H1 (cell line): ENCODE measurements at regions not wholly inside any gene's neighbourhood (a gene's known extent, or its start where the extent isn't known, plus 50 kb on each side); places are given as distances from the start of the nearest gene placed in this dataset.

Source experiments
- CTCF ChIA-PET: fragments of 300-600 bp; sonication (Branson Sonifier 250); formaldehyde crosslinking; loops from one replicate; lab custom pipeline; 2021; ENCODE audit not compliant: partially characterized antibody; lab: Charles Lee
- POLR2A ChIA-PET: fragments of 300-600 bp; sonication (Branson Sonifier 250); formaldehyde crosslinking; loops from one replicate; lab custom pipeline; 2021; ENCODE audit warnings: inconsistent platforms; ENCODE audit not compliant: partially characterized antibody; lab: Charles Lee
- DNase-seq, 2 experiments: peaks; one replicate each; pipeline versions ENCODE4 v3.0.0 to v3.0.0-alpha.2; 2010 to 2022; ENCODE audit warnings: low spot score in 2 of 2, low read depth in 1 of 2, mixed read lengths in 1 of 2
- FAIRE-seq: peaks from 2 replicates; lab custom pipeline; 2011; peaks lifted over from hg19 to GRCh38; lab: Jason Lieb, UNC
- H2AFZ ChIP-seq: 2 replicates; pipeline ENCODE4 v1.8.1; 2012; ENCODE audit warnings: low read length, inconsistent platforms
- H2AK5ac ChIP-seq: 2 replicates; pipeline ENCODE4 v1.6.1; 2013; ENCODE audit warnings: low read depth, low read length
- H2BK120ac ChIP-seq: replicated peaks from 2 replicates; pipeline ENCODE3; 2013; ENCODE audit warnings: low read depth, low read length, inconsistent platforms
- H2BK12ac ChIP-seq: 2 replicates; pipeline ENCODE4 v1.6.1; 2013; ENCODE audit warnings: low read depth, low read length
- H2BK15ac ChIP-seq: 2 replicates; pipeline ENCODE4 v1.6.1; 2013; ENCODE audit warnings: low read length
- H2BK20ac ChIP-seq: 2 replicates; pipeline ENCODE4 v1.6.1; 2013; ENCODE audit warnings: low read length
- H2BK5ac ChIP-seq: 2 replicates; pipeline ENCODE4 v1.6.1; 2013; ENCODE audit warnings: low read depth, low read length
- H3K14ac ChIP-seq: 2 replicates; pipeline ENCODE4 v1.6.1; 2013; ENCODE audit warnings: inconsistent platforms; ENCODE audit not compliant: insufficient read length
- H3K18ac ChIP-seq: 2 replicates; pipeline ENCODE4 v1.6.1; 2013; ENCODE audit warnings: low read length; ENCODE audit errors: extremely low read depth
- H3K23ac ChIP-seq: 2 replicates; pipeline ENCODE4 v1.6.1; 2013; ENCODE audit warnings: inconsistent platforms; ENCODE audit not compliant: insufficient read length
- H3K23me2 ChIP-seq: 2 replicates; pipeline ENCODE4 v1.6.1; 2013; ENCODE audit warnings: low read depth, low read length
- H3K27ac ChIP-seq: 2 replicates; pipeline ENCODE4 v1.6.1; 2011; ENCODE audit warnings: low read depth, low read length, inconsistent platforms
- H3K27me3 ChIP-seq, 4 experiments: replicated peaks in 1 of 4; 1 replicate in 1 of 4; 2 replicates in 3 of 4; pipeline versions ENCODE4 v1.6.1 to v1.8.1; 2011 to 2013; ENCODE audit warnings: low read length in 3 of 4, mild to moderate bottlenecking in 3 of 4, inconsistent platforms in 2 of 4, mixed read lengths in 2 of 4, moderate library complexity in 1 of 4; ENCODE audit not compliant: control insufficient read depth in 3 of 4, insufficient read depth in 3 of 4; ENCODE audit errors: extremely low read depth in 1 of 4
- H3K36me3 ChIP-seq, 4 experiments: 2 replicates each; pipeline versions ENCODE4 v1.6.1 to v1.8.1; 2011 to 2013; ENCODE audit warnings: mild to moderate bottlenecking in 4 of 4, low read length in 3 of 4, moderate library complexity in 2 of 4, control low read depth in 1 of 4, inconsistent platforms in 1 of 4; ENCODE audit not compliant: insufficient read depth in 4 of 4, control insufficient read depth in 2 of 4
- H3K4ac ChIP-seq: replicated peaks from 2 replicates; pipeline ENCODE3; 2013; ENCODE audit warnings: low read length, low read depth, mixed read lengths, inconsistent platforms; ENCODE audit not compliant: insufficient read length
- H3K4me1 ChIP-seq, 4 experiments: replicated peaks in 1 of 4; 1 replicate in 1 of 4; 2 replicates in 3 of 4; pipeline versions ENCODE4 v1.6.1 to v1.8.1; 2011 to 2013; ENCODE audit warnings: low read length in 3 of 4, inconsistent platforms in 2 of 4, mixed read lengths in 1 of 4; ENCODE audit not compliant: insufficient read depth in 4 of 4, control insufficient read depth in 3 of 4
- H3K4me2 ChIP-seq, 2 experiments: 2 replicates each; pipeline versions ENCODE4 v1.6.1 to v1.8.1; 2011 to 2013; ENCODE audit warnings: low read depth in 2 of 2, low read length in 2 of 2, control low read depth in 1 of 2, inconsistent platforms in 1 of 2, mild to moderate bottlenecking in 1 of 2; ENCODE audit not compliant: insufficient read depth in 1 of 2
- H3K4me3 ChIP-seq, 4 experiments: fragments of 200-600, 300-600 bp in 1 of 4; sonication (generic), shearing (Covaris generic), sonication (Bioruptor Twin) in 1 of 4; 2 replicates each; pipeline versions ENCODE4 v1.5.1 to v1.8.1; 2011 to 2016; ENCODE audit warnings: low read length in 4 of 4, low read depth in 3 of 4, control low read depth in 2 of 4, inconsistent platforms in 2 of 4, mild to moderate bottlenecking in 2 of 4, mixed read lengths in 1 of 4, moderate library complexity in 1 of 4; ENCODE audit not compliant: insufficient read depth in 2 of 4; ENCODE audit errors: extremely low read depth in 1 of 4
- H3K56ac ChIP-seq: replicated peaks from 2 replicates; pipeline ENCODE3; 2013; ENCODE audit warnings: low read depth, mild to moderate bottlenecking, mixed read lengths, low read length, inconsistent platforms; ENCODE audit not compliant: insufficient read length
- H3K79me1 ChIP-seq: 2 replicates; pipeline ENCODE4 v1.6.1; 2013; ENCODE audit warnings: low read depth, low read length, control low read depth
- H3K79me2 ChIP-seq, 2 experiments: 2 replicates each; pipeline versions ENCODE4 v1.6.1 to v1.8.1; 2012 to 2013; ENCODE audit warnings: low read length in 2 of 2, mild to moderate bottlenecking in 2 of 2, inconsistent platforms in 1 of 2; ENCODE audit not compliant: insufficient read depth in 2 of 2, control insufficient read depth in 1 of 2
- H3K9ac ChIP-seq, 4 experiments: replicated peaks in 1 of 4; 1 replicate in 1 of 4; 2 replicates in 3 of 4; pipeline versions ENCODE4 v1.6.1 to v1.8.1; 2011 to 2013; ENCODE audit warnings: low read depth in 3 of 4, low read length in 3 of 4, control low read depth in 2 of 4, mild to moderate bottlenecking in 2 of 4, moderate library complexity in 2 of 4, inconsistent platforms in 1 of 4; ENCODE audit errors: extremely low read depth in 1 of 4
- H3K9me3 ChIP-seq, 2 experiments: 2 replicates each; pipeline versions ENCODE4 v1.6.1 to v1.8.1; 2012 to 2013; ENCODE audit warnings: mild to moderate bottlenecking in 2 of 2, moderate library complexity in 2 of 2, control low read depth in 1 of 2, inconsistent platforms in 1 of 2, low read depth in 1 of 2, low read length in 1 of 2, mixed read lengths in 1 of 2; ENCODE audit not compliant: insufficient read depth in 2 of 2
- H4K20me1 ChIP-seq, 2 experiments: replicated peaks in 1 of 2; 2 replicates each; pipeline versions ENCODE3 to v1.8.1; 2011 to 2013; ENCODE audit warnings: inconsistent platforms in 2 of 2, low read length in 2 of 2, mild to moderate bottlenecking in 1 of 2; ENCODE audit not compliant: insufficient read depth in 2 of 2, control insufficient read depth in 1 of 2
- H4K5ac ChIP-seq: 2 replicates; pipeline ENCODE4 v1.6.1; 2013; ENCODE audit warnings: low read length, low read depth, mixed read lengths, inconsistent platforms; ENCODE audit not compliant: insufficient read length
- H4K8ac ChIP-seq: 2 replicates; pipeline ENCODE4 v1.8.0; 2013; ENCODE audit warnings: mild to moderate bottlenecking, moderate library complexity, low read length, inconsistent platforms; ENCODE audit not compliant: insufficient read depth; ENCODE audit errors: extremely low read depth
- H4K91ac ChIP-seq: replicated peaks from 2 replicates; pipeline ENCODE3; 2013; ENCODE audit warnings: low read length, mixed read lengths, inconsistent platforms; ENCODE audit not compliant: insufficient read length
- ATF2 ChIP-seq: IDR thresholded peaks from 2 replicates; pipeline ENCODE4 v1.6.1; 2012; ENCODE audit warnings: low read length, inconsistent platforms
- ATF3 ChIP-seq: IDR thresholded peaks from 2 replicates; pipeline ENCODE4 v1.6.1; 2011; ENCODE audit warnings: low read depth, mild to moderate bottlenecking, low read length; ENCODE audit not compliant: insufficient read depth
- CBX8 ChIP-seq: fragments of 300-800, 300-1000 bp; sonication (generic); IDR thresholded peaks from 2 replicates; pipeline ENCODE4 v1.7.1; 2016; ENCODE audit warnings: low read depth, low read length, borderline replicate concordance
- EP300 ChIP-seq, 2 experiments: IDR thresholded peaks; 1 replicate in 1 of 2; 2 replicates in 1 of 2; pipeline ENCODE4 v1.6.1; 2011 to 2012; ENCODE audit warnings: low read depth in 2 of 2, low read length in 2 of 2, mild to moderate bottlenecking in 2 of 2, borderline replicate concordance in 1 of 2, inconsistent platforms in 1 of 2, moderate library complexity in 1 of 2
- KDM4A ChIP-seq: IDR thresholded peaks from one replicate; pipeline ENCODE4 v1.7.1; 2012; ENCODE audit warnings: low read depth, mild to moderate bottlenecking, moderate library complexity, low read length, inconsistent platforms; ENCODE audit not compliant: severe bottlenecking
- PHF8 ChIP-seq: fragments of 200-600 bp; sonication (generic); conservative IDR thresholded peaks from 2 replicates; pipeline ENCODE4 v1.7.1; 2012; ENCODE audit warnings: low read depth, mild to moderate bottlenecking, inconsistent platforms, low read length, moderate library complexity
- POLR2AphosphoS5 ChIP-seq: IDR thresholded peaks from 2 replicates; pipeline ENCODE4 v1.6.1; 2011; ENCODE audit warnings: low read depth, low read length
- RFX5 ChIP-seq: IDR thresholded peaks from 2 replicates; pipeline ENCODE4 v1.6.1; 2011; ENCODE audit warnings: low read depth, low read length, improper control_type of control experiment, borderline replicate concordance
- SP1 ChIP-seq: IDR thresholded peaks from 2 replicates; pipeline ENCODE4 v1.6.1; 2011; ENCODE audit warnings: low read depth, low read length
- TEAD4 ChIP-seq: IDR thresholded peaks from 2 replicates; pipeline ENCODE4 v1.6.1; 2012; ENCODE audit warnings: low read depth, low read length, inconsistent platforms, mixed read lengths
- WGBS, 2 experiments: shearing (Covaris generic) in 1 of 2; methylation state at CpG; one replicate each; pipeline versions ENCODE4 v1.1.6 to v1.1.7; 2013 to 2015; ENCODE audit warnings: low lambda C conversion rate in 2 of 2, mixed read lengths in 2 of 2, inconsistent platforms in 1 of 2, low coverage in 1 of 2, missing lambda C conversion rate in 1 of 2; ENCODE audit not compliant: insufficient replicate concordance in 2 of 2, insufficient coverage in 1 of 2, insufficient read length in 1 of 2; ENCODE audit errors: extremely low coverage in 1 of 2, missing lambda C conversion rate in 1 of 2; 5-methylcytosine and 5-hydroxymethylcytosine counted together

- H3K4me2 ChIP-seq, result no peak overlapping the region
- H3K18ac ChIP-seq, result no peak overlapping the region
- no peak overlapping the region for H4K5ac ChIP-seq
- no peaks in the 10 kb centered on the region for H3K27me3 ChIP-seq
- H4K91ac ChIP-seq, result no peak overlapping the region
- no peaks in the 10 kb centered on the region for H4K20me1 ChIP-seq
- no peaks in the 10 kb centered on the region for H3K36me3 ChIP-seq
- H3K27ac ChIP-seq, result no peak overlapping the region
- H3K4ac ChIP-seq, result no peak overlapping the region
- no peak overlapping the region for H3K14ac ChIP-seq
- WGBS, 2 experiments, result 100% methylated on average over 2 of the region's 2 CpGs; no CpG with 5 or more reads in 1 of the 2 experiments
- H3K56ac ChIP-seq, result no peak overlapping the region
- FAIRE-seq, result no peak
- H2BK5ac ChIP-seq, result no peak overlapping the region
- ChIA-PET POLR2A (no interaction called here), CTCF (interaction anchor here (1.1 to 1.2 kb wide), 2 partner anchors 21 to 27 kb away, joined by 4 to 5 read pairs; no protein-coding TSS in a partner anchor)
- no peaks in the 10 kb centered on the region for H3K9me3 ChIP-seq
- H2BK12ac ChIP-seq, result no peak overlapping the region
- no peak overlapping the region for H3K4me3 ChIP-seq
- H2AK5ac ChIP-seq, result no peak overlapping the region
- H3K4me1 ChIP-seq, result no peaks in the 10 kb centered on the region
- H2BK20ac ChIP-seq, result no peak overlapping the region
- no peak for TF ChIP-seq RFX5
- no peak for TF ChIP-seq KDM4A
- TF ChIP-seq CBX8, result no peak
- TF ChIP-seq EP300 (IDR thresholded peaks at IDR 0.05; ENCODE audit: borderline replicate concordance in 1 of 2, low read depth in 2 of 2, low read length in 2 of 2), result no peak
- no peak for TF ChIP-seq PHF8
- TF ChIP-seq SP1, result no peak
- TF ChIP-seq TEAD4, result no peak
- no peak for TF ChIP-seq ATF2
- TF ChIP-seq POLR2AphosphoS5, result no peak
- TF ChIP-seq ATF3, result no peak
- H2BK15ac ChIP-seq, result no peak overlapping the region
- H3K79me2 ChIP-seq, result no peaks in the 10 kb centered on the region
- no peak for DNase-seq
- no peak overlapping the region for H2BK120ac ChIP-seq
- H4K8ac ChIP-seq, result no peak overlapping the region
- no peak overlapping the region for H3K9ac ChIP-seq
- H2AFZ ChIP-seq, result no peak overlapping the region
- no peak overlapping the region for H3K23ac ChIP-seq
- no peaks in the 10 kb centered on the region for H3K23me2 ChIP-seq
- H3K79me1 ChIP-seq, result no peaks in the 10 kb centered on the region
Observed at GRCh38 chr15:26158176-26158575, 295.0 kb upstream of the ATP10A start.
